H9 (cell line): ENCODE measurements at regions not wholly inside any gene's neighbourhood (a gene's known extent, or its start where the extent isn't known, plus 50 kb on each side); places are given as distances from the start of the nearest gene placed in this dataset.

Source experiments
- DNase-seq: peaks from one replicate; pipeline ENCODE4 v3.0.0-alpha.2; 2017
- H2AFZ ChIP-seq: one replicate; pipeline ENCODE4 v1.6.1; 2013; ENCODE audit warnings: mild to moderate bottlenecking, low read length, control low read depth, moderate library complexity
- H2AK5ac ChIP-seq: 2 replicates; pipeline ENCODE4 v1.6.1; 2013; ENCODE audit warnings: low read length, control low read depth, mixed read lengths; ENCODE audit not compliant: insufficient read length
- H2BK120ac ChIP-seq: one replicate; pipeline ENCODE4 v1.6.1; 2013; ENCODE audit warnings: low read depth, mild to moderate bottlenecking, low read length, control low read depth, inconsistent platforms; ENCODE audit not compliant: poor library complexity, severe bottlenecking
- H2BK12ac ChIP-seq: 2 replicates; pipeline ENCODE4 v1.6.1; 2013; ENCODE audit warnings: low read length, control low read depth, mixed read lengths, low read depth; ENCODE audit not compliant: insufficient read length
- H2BK15ac ChIP-seq: 2 replicates; pipeline ENCODE4 v1.6.1; 2013; ENCODE audit warnings: low read depth, low read length, control low read depth
- H2BK20ac ChIP-seq: one replicate; pipeline ENCODE4 v1.6.1; 2013; ENCODE audit warnings: low read depth, mild to moderate bottlenecking, low read length, control low read depth, inconsistent platforms; ENCODE audit not compliant: poor library complexity, severe bottlenecking
- H2BK5ac ChIP-seq: 2 replicates; pipeline ENCODE4 v1.6.1; 2013; ENCODE audit warnings: low read length, control low read depth, mixed read lengths; ENCODE audit not compliant: insufficient read length
- H3K14ac ChIP-seq: 2 replicates; pipeline ENCODE4 v1.6.1; 2013; ENCODE audit warnings: low read length, control low read depth; ENCODE audit not compliant: insufficient read depth
- H3K18ac ChIP-seq: 2 replicates; pipeline ENCODE4 v1.6.1; 2013; ENCODE audit warnings: low read depth, mild to moderate bottlenecking, mixed read lengths, low read length, control low read depth; ENCODE audit not compliant: insufficient read length
- H3K23ac ChIP-seq: 2 replicates; pipeline ENCODE4 v1.6.1; 2013; ENCODE audit warnings: low read length, control low read depth, mixed read lengths, low read depth; ENCODE audit not compliant: insufficient read length
- H3K23me2 ChIP-seq: 2 replicates; pipeline ENCODE4 v1.6.1; 2013; ENCODE audit warnings: low read depth, mild to moderate bottlenecking, mixed read lengths, low read length, control low read depth; ENCODE audit not compliant: insufficient read length, poor library complexity, severe bottlenecking
- H3K27ac ChIP-seq: 2 replicates; pipeline ENCODE4 v1.5.1; 2013; ENCODE audit warnings: low read length, control low read depth, mixed read lengths, low read depth; ENCODE audit not compliant: insufficient read length
- H3K27me3 ChIP-seq: 2 replicates; pipeline ENCODE4 v1.6.1; 2013; ENCODE audit warnings: low read length, control low read depth, inconsistent platforms; ENCODE audit not compliant: insufficient read depth
- H3K4ac ChIP-seq: 2 replicates; pipeline ENCODE4 v1.6.1; 2013; ENCODE audit warnings: low read depth, mild to moderate bottlenecking, control low read depth, inconsistent platforms, low read length, moderate library complexity
- H3K4me1 ChIP-seq: 2 replicates; pipeline ENCODE4 v1.6.1; 2013; ENCODE audit warnings: low read length, control low read depth, inconsistent platforms; ENCODE audit not compliant: insufficient read depth
- H3K4me2 ChIP-seq: 2 replicates; pipeline ENCODE4 v1.6.1; 2013; ENCODE audit warnings: low read length, control low read depth, mixed read lengths; ENCODE audit not compliant: insufficient read length, insufficient read depth
- H3K56ac ChIP-seq: 2 replicates; pipeline ENCODE4 v1.6.1; 2013; ENCODE audit warnings: low read depth, mild to moderate bottlenecking, mixed read lengths, low read length, control low read depth; ENCODE audit not compliant: insufficient read length
- H3K79me1 ChIP-seq: 2 replicates; pipeline ENCODE4 v1.6.1; 2013; ENCODE audit warnings: low read depth, mild to moderate bottlenecking, moderate library complexity, low read length, control low read depth, inconsistent platforms; ENCODE audit not compliant: insufficient read depth, poor library complexity, severe bottlenecking
- H3K79me2 ChIP-seq: 2 replicates; pipeline ENCODE4 v1.6.1; 2013; ENCODE audit warnings: low read length, control low read depth, inconsistent platforms; ENCODE audit not compliant: insufficient read depth
- H3K9ac ChIP-seq: 2 replicates; pipeline ENCODE4 v1.6.1; 2013; ENCODE audit warnings: low read length, control low read depth, mixed read lengths; ENCODE audit not compliant: insufficient read length; ENCODE audit errors: extremely low read depth
- H3K9me3 ChIP-seq: one replicate; pipeline ENCODE4 v1.6.1; 2013; ENCODE audit warnings: low read depth, low read length, inconsistent platforms; ENCODE audit not compliant: control insufficient read depth
- H3T11ph ChIP-seq: one replicate; pipeline ENCODE4 v1.6.1; 2013; ENCODE audit warnings: mild to moderate bottlenecking, low read length, control low read depth, inconsistent platforms
- H4K20me1 ChIP-seq: one replicate; pipeline ENCODE4 v1.6.1; 2013; ENCODE audit not compliant: control insufficient read depth, insufficient read length, insufficient read depth
- H4K5ac ChIP-seq: 2 replicates; pipeline ENCODE4 v1.6.1; 2013; ENCODE audit warnings: low read depth, mild to moderate bottlenecking, mixed read lengths, low read length, control low read depth; ENCODE audit not compliant: insufficient read length
- H4K8ac ChIP-seq: replicated peaks from 2 replicates; pipeline ENCODE4 v1.6.1; 2013; ENCODE audit warnings: low read length, control low read depth, mixed read lengths, low read depth; ENCODE audit not compliant: insufficient read length
- H4K91ac ChIP-seq: 2 replicates; pipeline ENCODE4 v1.6.1; 2013; ENCODE audit warnings: low read depth, mild to moderate bottlenecking, moderate library complexity, mixed read lengths, low read length, control low read depth; ENCODE audit not compliant: insufficient read length
- H3K27ac Mint-ChIP-seq, 3 experiments: 2 replicates in 2 of 3; 3 replicates in 1 of 3; pipeline ENCODE4 v1.8.0; 2020 to 2021; ENCODE audit warnings: mixed read lengths in 3 of 3, mild to moderate bottlenecking in 1 of 3, moderate library complexity in 1 of 3
- H3K27me3 Mint-ChIP-seq: 2 replicates; pipeline ENCODE4 v1.8.0; 2021; ENCODE audit warnings: low read depth, mild to moderate bottlenecking, moderate library complexity, mixed read lengths
- H3K36me3 Mint-ChIP-seq, 3 experiments: 2 replicates in 2 of 3; 3 replicates in 1 of 3; pipeline ENCODE4 v1.8.0; 2020 to 2021; ENCODE audit warnings: low read depth in 3 of 3, mixed read lengths in 3 of 3; ENCODE audit not compliant: insufficient read depth in 1 of 3
- H3K4me1 Mint-ChIP-seq, 2 experiments: 2 replicates each; pipeline ENCODE4 v1.8.0; 2020; ENCODE audit warnings: mixed read lengths in 2 of 2
- H3K4me3 Mint-ChIP-seq, 2 experiments: 2 replicates in 1 of 2; 3 replicates in 1 of 2; pipeline ENCODE4 v1.8.0; 2020 to 2021; ENCODE audit warnings: mild to moderate bottlenecking in 2 of 2, mixed read lengths in 2 of 2, moderate library complexity in 1 of 2
- H3K9me3 Mint-ChIP-seq, 2 experiments: 2 replicates in 1 of 2; 3 replicates in 1 of 2; pipeline ENCODE4 v1.8.0; 2020; ENCODE audit warnings: mild to moderate bottlenecking in 2 of 2, mixed read lengths in 2 of 2, moderate library complexity in 1 of 2
- WGBS: extraction: QIAGEN DNeasy Blood & Tissue Kit; methylation state at CpG from one replicate; pipeline ENCODE4 v1.1.7; 2013; ENCODE audit warnings: missing lambda C conversion rate, low lambda C conversion rate, mixed read lengths; ENCODE audit not compliant: insufficient read length; ENCODE audit errors: extremely low coverage; 5-methylcytosine and 5-hydroxymethylcytosine counted together
- TF ChIP-seq, protein P1 (sequence below): fragments of 200-600 bp; sonication (generic); conservative IDR thresholded peaks from 3 replicates; pipeline ENCODE4 v1.8.0; 2021; ENCODE audit warnings: antibody characterized with exemption, mild to moderate bottlenecking

DNA sequence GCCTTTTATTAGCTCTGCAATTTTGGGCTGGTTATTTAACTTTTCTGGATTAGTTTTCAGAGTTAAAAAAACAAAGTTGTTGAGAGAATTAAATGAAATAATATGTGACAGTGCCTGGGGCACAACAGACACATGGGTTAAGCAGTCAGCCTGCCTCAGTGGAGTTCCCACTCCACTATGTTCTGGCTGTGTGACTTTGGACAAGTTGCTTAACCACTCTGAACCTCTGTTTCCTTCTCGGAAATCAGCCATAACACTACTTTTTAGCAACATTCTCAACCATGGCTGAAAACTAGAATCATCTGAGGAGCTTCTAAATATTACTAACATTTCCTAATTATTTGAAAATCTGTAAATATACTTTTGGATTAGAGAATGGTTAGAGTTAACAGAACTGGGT is 56.5 kb upstream of the SLC6A11 start:
- H3K27ac ChIP-seq: no peak overlapping the region
- peaks cover 42% of the 10 kb centered on the region for H3K27me3 Mint-ChIP-seq
- no peak overlapping the region for H3K14ac ChIP-seq
- no peaks in the 10 kb centered on the region for H3K9me3 Mint-ChIP-seq
- H4K20me1 ChIP-seq: no peaks in the 10 kb centered on the region
- WGBS: no CpG with 5 or more reads among the region's 1 CpG
- no peak overlapping the region for H2AFZ ChIP-seq
- no peak overlapping the region for H4K5ac ChIP-seq
- H3K9ac ChIP-seq: no peak overlapping the region
- no peak overlapping the region for H3K4ac ChIP-seq
- H3K56ac ChIP-seq: no peak overlapping the region
- H3K79me2 ChIP-seq: no peaks in the 10 kb centered on the region
- H3K4me2 ChIP-seq: no peak overlapping the region
- H3K79me1 ChIP-seq: no peaks in the 10 kb centered on the region
- no peak overlapping the region for H2BK20ac ChIP-seq
- no peak for DNase-seq
- H3K4me3 Mint-ChIP-seq: no peak overlapping the region
- no peak overlapping the region for H3K27ac Mint-ChIP-seq
- H2BK5ac ChIP-seq: no peak overlapping the region
- H2BK15ac ChIP-seq: no peak overlapping the region
- H3K4me1 Mint-ChIP-seq: peaks cover 11 to 21% of the 10 kb centered on the region in 2 experiments
- no peaks in the 10 kb centered on the region for H3K36me3 Mint-ChIP-seq
- no peak overlapping the region for H4K91ac ChIP-seq
- H3T11ph ChIP-seq: no peak overlapping the region
- no peak overlapping the region for H2BK12ac ChIP-seq
- TF ChIP-seq, protein P1, sequence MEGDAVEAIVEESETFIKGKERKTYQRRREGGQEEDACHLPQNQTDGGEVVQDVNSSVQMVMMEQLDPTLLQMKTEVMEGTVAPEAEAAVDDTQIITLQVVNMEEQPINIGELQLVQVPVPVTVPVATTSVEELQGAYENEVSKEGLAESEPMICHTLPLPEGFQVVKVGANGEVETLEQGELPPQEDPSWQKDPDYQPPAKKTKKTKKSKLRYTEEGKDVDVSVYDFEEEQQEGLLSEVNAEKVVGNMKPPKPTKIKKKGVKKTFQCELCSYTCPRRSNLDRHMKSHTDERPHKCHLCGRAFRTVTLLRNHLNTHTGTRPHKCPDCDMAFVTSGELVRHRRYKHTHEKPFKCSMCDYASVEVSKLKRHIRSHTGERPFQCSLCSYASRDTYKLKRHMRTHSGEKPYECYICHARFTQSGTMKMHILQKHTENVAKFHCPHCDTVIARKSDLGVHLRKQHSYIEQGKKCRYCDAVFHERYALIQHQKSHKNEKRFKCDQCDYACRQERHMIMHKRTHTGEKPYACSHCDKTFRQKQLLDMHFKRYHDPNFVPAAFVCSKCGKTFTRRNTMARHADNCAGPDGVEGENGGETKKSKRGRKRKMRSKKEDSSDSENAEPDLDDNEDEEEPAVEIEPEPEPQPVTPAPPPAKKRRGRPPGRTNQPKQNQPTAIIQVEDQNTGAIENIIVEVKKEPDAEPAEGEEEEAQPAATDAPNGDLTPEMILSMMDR: no peak
- H3K23ac ChIP-seq: no peak overlapping the region
- no peak overlapping the region for H3K18ac ChIP-seq
- no peaks in the 10 kb centered on the region; the same call in 1 of the 2 replicates for H3K4me1 ChIP-seq
- H2AK5ac ChIP-seq: no peak overlapping the region
- no peak overlapping the region for H2BK120ac ChIP-seq
- H4K8ac ChIP-seq: no peak overlapping the region
- no peaks in the 10 kb centered on the region for H3K23me2 ChIP-seq
- peaks cover 2% of the 10 kb centered on the region; the same call in 1 of the 2 replicates for H3K27me3 ChIP-seq
- no peaks in the 10 kb centered on the region for H3K9me3 ChIP-seq
